NCI-H187 treated with DMSO at 0.1 percent for 48 hours (cell line): ENCODE measurements at regions not wholly inside any gene's neighbourhood (a gene's known extent, or its start where the extent isn't known, plus 50 kb on each side); places are given as distances from the start of the nearest gene placed in this dataset.
"Not testable (repeated sequence)": the region's sequence is repeated elsewhere in the genome, so short reads cannot be mapped to it uniquely, and the experiment has no call there.

ENCODE experiments used
- DNase-seq: peaks from one replicate; lab custom pipeline; 2025; lab: John Stamatoyannopoulos, UW

GRCh38 chrX:115968436-115969252 is 201.9 kb upstream of the AGTR2 start:
- DNase-seq = no peak

GRCh38 chrX:115970718-115971117 is 199.8 kb upstream of the AGTR2 start:
- no peak for DNase-seq

GRCh38 chrX:115972717-115973116 is 197.8 kb upstream of the AGTR2 start:
- DNase-seq = no peak

GRCh38 chrX:115978068-115978467 is 192.5 kb upstream of the AGTR2 start:
- DNase-seq = no peak

- not testable (repeated sequence) for DNase-seq
These were observed 187.4 kb upstream of the AGTR2 start for GRCh38 chrX:115983148-115983547.

GRCh38 chrX:115987464-115987863 is 183.1 kb upstream of the AGTR2 start:
- not testable (repeated sequence) for DNase-seq

- no peak for DNase-seq
These were observed 181.7 kb upstream of the AGTR2 start for GRCh38 chrX:115988825-115989224.

GRCh38 chrX:115989686-115990085 is 180.9 kb upstream of the AGTR2 start:
- DNase-seq = no peak

GRCh38 chrX:116009346-116009745 is 161.2 kb upstream of the AGTR2 start:
- DNase-seq = no peak

GRCh38 chrX:116009861-116010710 is 160.5 kb upstream of the AGTR2 start:
- DNase-seq = no peak

GRCh38 chrX:116010939-116011338 is 159.6 kb upstream of the AGTR2 start:
- DNase-seq = no peak

- no peak for DNase-seq
These were observed 139.2 kb upstream of the AGTR2 start for GRCh38 chrX:116031331-116031730.
